Hematopoietic multipotent progenitor cell treated with erythropoietin and hydrocortisone succinate and interleukin-3 and kit ligand, for 4 days (in vitro differentiated cells): ENCODE measurements at regions not wholly inside any gene's neighbourhood (a gene's known extent, or its start where the extent isn't known, plus 50 kb on each side); places are given as distances from the start of the nearest gene placed in this dataset.
A peak's percentile ranks its signal among the peaks of the same experiment; 100 is the strongest.
"Not testable (repeated sequence)": the region's sequence is repeated elsewhere in the genome, so short reads cannot be mapped to it uniquely, and the experiment has no call there.

ENCODE experiments used
- DNase-seq: peaks from one replicate; pipeline ENCODE4 v3.0.0-alpha.2; 2015

GRCh38 chr11:37849706-37850105, 1251.7 kb upstream of the RAG2 start:
- no peak for DNase-seq

GRCh38 chr11:37843603-37844002, 1245.6 kb upstream of the RAG2 start:
- no peak for DNase-seq

- no peak for DNase-seq
These were observed 1243.0 kb upstream of the RAG2 start for GRCh38 chr11:37841016-37841415.

GRCh38 chr11:37840345-37840744, 1242.3 kb upstream of the RAG2 start:
- not testable (repeated sequence) for DNase-seq

- peak; percentile 11 for DNase-seq
These were observed 1232.5 kb upstream of the RAG2 start for GRCh38 chr11:37830529-37830928.

GRCh38 chr11:37817727-37818270, 1219.8 kb upstream of the RAG2 start:
- no peak for DNase-seq

GRCh38 chr11:37812281-37812880, 1214.3 kb upstream of the RAG2 start:
- no peak for DNase-seq

- no peak for DNase-seq
These were observed 1213.3 kb upstream of the RAG2 start for GRCh38 chr11:37811349-37811748.

- no peak for DNase-seq
These were observed 1206.6 kb upstream of the RAG2 start for GRCh38 chr11:37804666-37805065.

- no peak for DNase-seq
These were observed 1190.3 kb upstream of the RAG2 start for GRCh38 chr11:37788141-37788877.

GRCh38 chr11:37786214-37786755, 1188.2 kb upstream of the RAG2 start:
- no peak for DNase-seq

- DNase-seq, result no peak
These were observed 1176.4 kb upstream of the RAG2 start for GRCh38 chr11:37774441-37774840.

- no peak for DNase-seq
These were observed 1172.1 kb upstream of the RAG2 start for GRCh38 chr11:37770145-37770544.

GRCh38 chr11:37762079-37762478, 1164.0 kb upstream of the RAG2 start:
- no peak for DNase-seq

- no peak for DNase-seq
These were observed 1157.5 kb upstream of the RAG2 start for GRCh38 chr11:37755521-37755920.

- no peak for DNase-seq
These were observed 1150.6 kb upstream of the RAG2 start for GRCh38 chr11:37748641-37749040.

GRCh38 chr11:37747121-37747520, 1149.1 kb upstream of the RAG2 start:
- no peak for DNase-seq

- peak; percentile 72 for DNase-seq
These were observed 1129.3 kb upstream of the RAG2 start for GRCh38 chr11:37727371-37727770.

- no peak for DNase-seq
These were observed 1126.3 kb upstream of the RAG2 start for GRCh38 chr11:37724315-37724714.

- peak; percentile 8 for DNase-seq
These were observed 1123.4 kb upstream of the RAG2 start for GRCh38 chr11:37721485-37721884.

- peak; percentile 8 for DNase-seq
These were observed 1120.5 kb upstream of the RAG2 start for GRCh38 chr11:37718431-37718999.

- peak; percentile 32 for DNase-seq
These were observed 1114.2 kb upstream of the RAG2 start for GRCh38 chr11:37712251-37712650.

GRCh38 chr11:37710031-37710430, 1112.0 kb upstream of the RAG2 start:
- no peak for DNase-seq

- no peak for DNase-seq
These were observed 1106.8 kb upstream of the RAG2 start for GRCh38 chr11:37704791-37705190.
